ENCODE measurements at regions not wholly inside any gene's neighbourhood (a gene's known extent, or its start where the extent isn't known, plus 50 kb on each side); places are given as distances from the start of the nearest gene placed in this dataset.
"Not testable (repeated sequence)": the region's sequence is repeated elsewhere in the genome, so short reads cannot be mapped to it uniquely, and the experiment has no call there.

GRCh38 chr21:32823296-32823695 is 51.7 kb upstream of the PAXBP1 start:
- not testable (repeated sequence) for DNase-seq

GRCh38 chr21:32824950-32825349 is 53.4 kb upstream of the PAXBP1 start:
- no peak for DNase-seq

GRCh38 chr21:32826329-32827167 is 55.0 kb upstream of the PAXBP1 start:
- DNase-seq: peak; percentile 36

GRCh38 chr21:32828908-32829307 is 57.4 kb upstream of the PAXBP1 start:
- no peak for DNase-seq

GRCh38 chr21:32829504-32829903 is 57.9 kb upstream of the PAXBP1 start:
- no peak for DNase-seq

GRCh38 chr21:32831779-32832178 is 60.2 kb upstream of the PAXBP1 start:
- DNase-seq: not testable (repeated sequence)

- no peak for DNase-seq
Observed at GRCh38 chr21:32834211-32834915, 62.8 kb upstream of the PAXBP1 start.

GRCh38 chr21:32834916-32835235 is 63.3 kb upstream of the PAXBP1 start:
- no peak for DNase-seq

- no peak for DNase-seq
Observed at GRCh38 chr21:32842146-32842545, 70.6 kb upstream of the PAXBP1 start.

GRCh38 chr21:32843561-32843960 is 72.0 kb upstream of the PAXBP1 start:
- no peak for DNase-seq

- DNase-seq: no peak
Observed at GRCh38 chr21:32844076-32844475, 72.5 kb upstream of the PAXBP1 start.

- no peak for DNase-seq
Observed at GRCh38 chr21:32844653-32845436, 73.3 kb upstream of the PAXBP1 start.

- DNase-seq: no peak
Observed at GRCh38 chr21:32858628-32859027, 87.1 kb upstream of the PAXBP1 start.

- no peak for DNase-seq
Observed at GRCh38 chr21:32860399-32860798, 88.8 kb upstream of the PAXBP1 start.

- DNase-seq: no peak
Observed at GRCh38 chr21:32861866-32862265, 90.3 kb upstream of the PAXBP1 start.

GRCh38 chr21:32867597-32867996 is 96.0 kb upstream of the PAXBP1 start:
- no peak for DNase-seq

- DNase-seq: no peak
Observed at GRCh38 chr21:32868631-32869454, 97.3 kb upstream of the PAXBP1 start.

- DNase-seq: no peak
Observed at GRCh38 chr21:32869459-32869858, 97.9 kb upstream of the PAXBP1 start.

- no peak for DNase-seq
Observed at GRCh38 chr21:32876426-32876825, 104.9 kb upstream of the PAXBP1 start.

- DNase-seq: not testable (repeated sequence)
Observed at GRCh38 chr21:32877888-32878287, 106.3 kb upstream of the PAXBP1 start.

- no peak for DNase-seq
Observed at GRCh38 chr21:32878661-32879060, 107.1 kb upstream of the PAXBP1 start.

GRCh38 chr21:32881458-32881857 is 109.9 kb upstream of the PAXBP1 start:
- DNase-seq: no peak

GRCh38 chr21:32884062-32884461 is 112.5 kb upstream of the PAXBP1 start:
- no peak for DNase-seq

Data from amniotic stem cell (primary cell).